ENCODE measurements at regions not wholly inside any gene's neighbourhood (a gene's known extent, or its start where the extent isn't known, plus 50 kb on each side); places are given as distances from the start of the nearest gene placed in this dataset.

DNA sequence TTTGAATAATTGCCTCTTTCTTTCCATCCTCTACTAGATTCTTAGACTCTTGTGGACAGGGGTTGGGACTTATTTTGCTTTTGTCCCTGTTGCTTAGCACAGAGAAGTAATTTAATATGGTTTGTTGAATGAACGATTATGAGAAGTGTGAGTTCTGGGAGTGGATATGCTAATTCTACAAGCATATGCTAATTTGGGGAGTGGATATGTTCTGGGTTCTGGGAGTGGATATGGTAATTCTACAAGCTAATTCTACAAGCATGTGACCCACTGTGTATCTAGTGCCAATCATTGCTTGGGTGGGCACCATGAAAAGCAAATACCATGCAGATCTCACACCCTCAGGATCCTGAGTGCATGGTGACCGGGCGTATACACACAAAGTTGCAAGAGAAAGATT is 181.8 kb upstream of the IL12B start:
- no peak for DNase-seq (ENCODE audit: low read depth, low spot score)
- TF ChIP-seq CTCF (IDR thresholded peaks at IDR 0.05; ENCODE audit: low read depth, low read length) = no peak
- H3K4me3 ChIP-seq (ENCODE audit: low read depth, low read length) = no peak overlapping the region
- in situ Hi-C loops (cut with HindIII; ENCODE audit: low sequenced_read_pairs) = no loop called here

DNA sequence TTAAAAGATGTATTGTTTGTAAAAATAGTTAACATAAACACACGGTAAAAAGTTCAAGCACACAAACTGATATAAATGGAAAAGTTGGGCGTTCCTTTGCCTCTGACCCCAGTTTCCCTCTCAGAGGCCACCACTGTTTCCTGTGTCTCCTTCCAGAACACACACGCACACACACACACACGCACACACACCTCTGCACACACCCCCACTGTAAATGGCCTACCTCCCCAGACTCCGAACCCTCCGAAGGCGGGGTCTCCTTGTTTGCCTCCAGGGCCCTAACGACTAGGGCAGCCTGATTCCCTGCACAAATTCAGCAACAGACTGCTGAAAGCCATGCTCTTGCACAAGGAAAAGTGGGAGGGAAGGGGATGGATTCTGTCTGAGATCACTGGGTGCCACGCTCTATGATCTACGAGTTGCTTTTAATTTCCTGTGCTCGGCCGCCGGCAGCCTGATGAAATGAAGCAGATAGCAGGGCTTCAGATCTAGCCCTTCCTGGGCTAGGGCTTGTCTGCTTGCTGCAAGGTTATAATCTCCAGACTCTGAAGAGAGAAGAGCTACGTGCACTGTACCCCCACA is 184.0 kb upstream of the IL12B start:
- in situ Hi-C loops (cut with HindIII; ENCODE audit: low sequenced_read_pairs) = no loop called here

DNA sequence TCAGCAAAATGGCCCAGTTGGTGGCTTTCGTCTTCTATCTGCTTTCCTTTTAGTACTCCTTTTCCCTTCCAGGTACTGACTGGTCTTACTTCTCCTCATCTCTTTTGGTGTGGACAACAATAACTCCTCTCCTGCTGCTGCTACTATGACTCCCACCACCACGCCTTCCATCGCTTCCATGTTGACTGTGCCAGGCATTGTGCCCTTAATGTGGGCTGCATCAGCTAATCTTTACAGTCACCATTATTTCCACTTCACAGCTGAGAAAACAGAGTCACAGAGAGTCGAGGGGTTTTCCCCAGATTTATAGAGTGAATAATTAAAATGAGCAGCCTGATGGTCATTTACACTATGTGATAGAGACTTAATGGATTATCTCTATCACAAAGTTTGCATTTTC is 184.9 kb upstream of the IL12B start:
- in situ Hi-C loops (cut with HindIII; ENCODE audit: low sequenced_read_pairs) = no loop called here
- no peak for TF ChIP-seq CTCF (IDR thresholded peaks at IDR 0.05; ENCODE audit: low read depth, low read length)

More for the DNA sequence above, 184.0 kb upstream of the IL12B start:
- no peak overlapping the region for H3K4me3 ChIP-seq (ENCODE audit: low read depth, low read length)
- no peak for TF ChIP-seq CTCF (IDR thresholded peaks at IDR 0.05; ENCODE audit: low read depth, low read length)
- no peak for DNase-seq (ENCODE audit: low read depth, low spot score)

DNA sequence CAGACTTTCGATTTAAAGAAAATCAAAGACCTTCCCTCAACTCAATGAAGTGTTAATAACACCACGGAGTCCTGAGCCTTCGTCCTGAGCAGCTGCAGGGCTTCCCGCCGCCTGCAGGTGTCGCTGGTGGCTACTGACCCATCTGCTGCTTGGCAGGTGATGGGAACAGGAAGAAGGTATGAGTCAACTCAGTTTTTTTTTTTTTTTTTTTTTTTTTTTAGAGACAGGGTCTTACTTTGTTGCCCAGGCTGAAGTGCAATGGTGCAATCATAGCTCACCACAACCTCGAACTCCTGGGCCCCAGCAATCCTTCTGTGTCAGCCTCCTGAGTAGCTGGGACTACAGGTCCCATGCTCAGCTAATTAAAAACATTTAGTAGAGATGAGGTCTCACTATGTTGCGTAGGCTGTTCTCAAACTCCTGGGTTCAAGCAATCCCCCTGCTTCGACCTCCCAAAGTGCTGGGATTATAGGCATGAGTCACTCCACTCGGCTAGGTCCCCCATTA is 185.7 kb upstream of the IL12B start:
- peak; percentile 93 for TF ChIP-seq CTCF (IDR thresholded peaks at IDR 0.05; ENCODE audit: low read depth, low read length)
- in situ Hi-C loops (cut with HindIII; ENCODE audit: low sequenced_read_pairs) = no loop called here
- H3K4me3 ChIP-seq (ENCODE audit: low read depth, low read length) = no peak overlapping the region
- DNase-seq (ENCODE audit: low read depth, low spot score) = peak; percentile 75

More for the DNA sequence above, 184.9 kb upstream of the IL12B start:
- no peak overlapping the region for H3K4me3 ChIP-seq (ENCODE audit: low read depth, low read length)
- DNase-seq (ENCODE audit: low read depth, low spot score) = no peak

DNA sequence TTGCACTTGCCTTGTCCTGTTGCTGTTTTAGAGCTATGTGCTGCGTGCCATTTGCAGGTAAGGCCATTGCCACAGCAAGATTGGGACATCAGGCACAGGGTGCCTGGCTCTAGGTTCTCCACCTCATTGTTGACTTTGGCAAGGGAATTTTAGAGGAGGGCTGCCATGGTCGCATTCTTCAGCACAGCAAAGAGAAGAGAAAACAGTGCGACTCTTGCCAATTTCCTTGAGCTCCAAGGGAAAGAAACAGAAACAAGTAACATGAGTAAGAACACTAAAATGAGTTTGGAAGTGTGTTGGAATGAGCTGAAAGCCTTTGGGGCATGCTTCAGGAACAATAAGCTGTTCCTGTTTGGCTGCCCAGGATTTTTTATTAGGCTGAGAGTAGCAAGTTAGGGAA is 188.1 kb upstream of the IL12B start:
- DNase-seq (ENCODE audit: low read depth, low spot score) = peak; percentile 69
- no peak for TF ChIP-seq CTCF (IDR thresholded peaks at IDR 0.05; ENCODE audit: low read depth, low read length)
- H3K4me3 ChIP-seq (ENCODE audit: low read depth, low read length) = no peak overlapping the region
- in situ Hi-C loops (cut with HindIII; ENCODE audit: low sequenced_read_pairs) = no loop called here

DNA sequence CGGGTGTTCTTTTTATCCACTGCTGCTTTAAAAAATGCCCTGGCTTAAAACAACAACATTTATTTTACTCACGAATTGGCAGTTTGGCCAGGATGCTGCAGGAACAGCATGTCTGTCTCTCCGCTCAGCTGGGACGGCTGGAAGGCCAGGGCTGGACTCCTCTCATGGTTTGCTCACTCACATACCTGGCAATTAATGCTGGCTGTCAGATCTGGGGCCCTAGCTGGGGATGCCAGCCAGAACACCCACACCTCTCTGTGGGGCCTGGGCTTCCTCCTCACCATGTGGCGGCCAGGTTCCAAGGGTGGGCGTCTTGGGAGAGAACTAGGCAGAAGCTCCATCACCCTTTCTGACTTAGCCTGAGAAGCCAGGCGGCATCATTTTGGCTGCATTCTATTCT is 189.1 kb upstream of the IL12B start:
- in situ Hi-C loops (cut with HindIII; ENCODE audit: low sequenced_read_pairs) = no loop called here
- no peak for TF ChIP-seq CTCF (IDR thresholded peaks at IDR 0.05; ENCODE audit: low read depth, low read length)
- no peak for DNase-seq (ENCODE audit: low read depth, low spot score)
- H3K4me3 ChIP-seq (ENCODE audit: low read depth, low read length) = no peak overlapping the region
